ENCODE measurements at regions not wholly inside any gene's neighbourhood (a gene's known extent, or its start where the extent isn't known, plus 50 kb on each side); places are given as distances from the start of the nearest gene placed in this dataset.
"Not testable (repeated sequence)": the region's sequence is repeated elsewhere in the genome, so short reads cannot be mapped to it uniquely, and the experiment has no call there.

DNA sequence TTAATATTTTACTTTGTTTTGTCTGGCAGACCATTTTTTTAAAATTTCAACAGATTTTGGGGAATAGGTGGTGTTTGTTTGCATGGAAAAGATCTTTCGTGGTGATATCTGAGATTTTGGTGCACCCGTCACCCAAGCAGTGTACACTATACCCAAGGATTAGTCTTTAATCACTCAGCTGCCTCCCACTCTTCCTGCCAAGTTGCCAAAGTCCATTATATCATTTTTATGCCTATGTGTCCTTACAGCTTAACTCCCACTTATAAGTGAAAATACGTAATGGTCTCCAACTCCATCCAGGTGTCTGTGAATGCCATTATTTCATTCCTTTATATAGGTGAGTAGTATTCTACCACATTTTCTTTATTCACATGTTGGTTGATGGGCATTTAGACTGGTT is 281.7 kb upstream of the GK2 start:
- Histone ChIP-seq H3K9me3 (ENCODE audit: control insufficient read depth, insufficient read depth, low read length) (0 out of 2 replicates have a peak, but pooled peaks cover 4% of the 10 kb centered on the region), H3K9ac (ENCODE audit: low read depth, low read length) (no peak overlapping the region), H3K36me3 (ENCODE audit: insufficient read depth, low read length) (no peaks in the 10 kb centered on the region), H3K4me1 (ENCODE audit: insufficient read depth, low read length) (no peaks in the 10 kb centered on the region)

DNA sequence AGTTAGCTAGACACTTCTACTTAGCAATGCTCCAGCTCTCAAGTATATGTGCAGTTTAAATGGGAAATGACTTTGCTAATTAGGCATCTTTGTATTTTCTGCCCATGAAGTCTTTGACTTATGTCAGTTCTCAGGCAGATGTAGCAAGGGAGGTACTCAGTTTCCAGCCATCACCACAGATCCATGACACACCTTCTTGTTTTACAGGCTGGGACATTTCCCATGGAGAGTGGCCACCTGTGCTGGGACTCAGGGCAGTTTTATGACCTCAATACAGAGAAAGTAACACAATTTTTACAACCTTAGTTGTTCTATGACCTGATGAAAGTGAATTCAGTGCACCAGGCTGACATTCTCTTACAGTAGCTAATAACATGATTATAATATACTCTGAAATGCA is 280.7 kb upstream of the GK2 start:
- no peaks in the 10 kb centered on the region for H3K36me3 ChIP-seq (ENCODE audit: insufficient read depth, low read length)
- no peaks in the 10 kb centered on the region for H3K4me1 ChIP-seq (ENCODE audit: insufficient read depth, low read length)
- H3K9ac ChIP-seq (ENCODE audit: low read depth, low read length): no peak overlapping the region
- no peaks in the 10 kb centered on the region for H3K9me3 ChIP-seq (ENCODE audit: control insufficient read depth, insufficient read depth, low read length)

GRCh38 chr4:79687006-79687405 is 279.0 kb upstream of the GK2 start:
- no peaks in the 10 kb centered on the region for H3K4me1 ChIP-seq (ENCODE audit: insufficient read depth, low read length)
- no peaks in the 10 kb centered on the region for H3K36me3 ChIP-seq (ENCODE audit: insufficient read depth, low read length)
- no peak overlapping the region for H3K9ac ChIP-seq (ENCODE audit: low read depth, low read length)
- H3K9me3 ChIP-seq (ENCODE audit: control insufficient read depth, insufficient read depth, low read length): no peaks in the 10 kb centered on the region

DNA sequence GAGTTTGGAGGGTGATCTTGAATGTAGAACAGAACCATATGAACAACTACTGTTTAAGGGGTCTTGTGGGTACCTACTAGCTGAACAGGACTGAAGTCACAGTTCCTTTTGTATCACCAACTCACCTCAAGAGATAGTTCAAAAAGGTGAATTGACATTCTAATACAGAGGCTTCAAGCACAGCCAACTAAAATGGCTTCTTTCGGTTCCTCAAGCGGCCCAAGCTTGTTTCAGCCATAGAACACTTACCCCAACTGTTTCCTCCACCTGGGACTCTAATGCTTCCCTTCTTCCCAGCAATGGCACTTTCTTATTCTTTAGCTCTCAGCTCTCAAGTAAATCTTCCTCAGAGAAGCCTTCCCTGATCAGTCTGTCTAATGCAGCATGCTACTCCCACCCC is 277.5 kb upstream of the GK2 start:
- Histone ChIP-seq H3K9me3 (ENCODE audit: control insufficient read depth, insufficient read depth, low read length) (no peaks in the 10 kb centered on the region), H3K36me3 (ENCODE audit: insufficient read depth, low read length) (no peaks in the 10 kb centered on the region), H3K4me1 (ENCODE audit: insufficient read depth, low read length) (no peaks in the 10 kb centered on the region), H3K9ac (ENCODE audit: low read depth, low read length) (no peak overlapping the region)

DNA sequence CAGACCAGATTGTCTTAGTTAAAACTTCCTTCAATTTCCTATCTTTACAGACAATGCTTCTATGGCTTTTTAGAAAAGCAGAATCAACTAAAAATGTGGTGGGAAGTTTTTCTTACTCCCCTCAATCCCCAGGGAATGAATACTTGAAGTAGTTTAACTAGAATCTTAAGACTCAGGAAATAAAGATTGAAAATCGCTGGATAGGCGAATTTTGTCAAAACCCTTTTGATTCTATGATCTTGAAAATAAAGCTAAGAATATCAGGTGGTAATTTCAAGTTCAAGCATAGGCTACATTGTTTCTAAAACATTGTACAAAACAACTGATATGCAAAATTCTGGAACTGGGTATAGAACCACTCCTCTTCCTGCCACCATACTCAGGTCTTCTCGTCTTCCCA is 276.5 kb upstream of the GK2 start:
- no peak overlapping the region for H3K9ac ChIP-seq (ENCODE audit: low read depth, low read length)
- H3K9me3 ChIP-seq (ENCODE audit: control insufficient read depth, insufficient read depth, low read length): no peaks in the 10 kb centered on the region
- no peaks in the 10 kb centered on the region for H3K4me1 ChIP-seq (ENCODE audit: insufficient read depth, low read length)
- no peaks in the 10 kb centered on the region for H3K36me3 ChIP-seq (ENCODE audit: insufficient read depth, low read length)

GRCh38 chr4:79682801-79683530 is 274.9 kb upstream of the GK2 start:
- H3K9me3 ChIP-seq (ENCODE audit: control insufficient read depth, insufficient read depth, low read length): no peaks in the 10 kb centered on the region
- no peak overlapping the region for H3K9ac ChIP-seq (ENCODE audit: low read depth, low read length)
- no peaks in the 10 kb centered on the region for H3K4me1 ChIP-seq (ENCODE audit: insufficient read depth, low read length)
- H3K36me3 ChIP-seq (ENCODE audit: insufficient read depth, low read length): no peaks in the 10 kb centered on the region

- Histone ChIP-seq H3K36me3 (ENCODE audit: insufficient read depth, low read length) (no peaks in the 10 kb centered on the region), H3K4me1 (ENCODE audit: insufficient read depth, low read length) (no peaks in the 10 kb centered on the region), H3K9ac (ENCODE audit: low read depth, low read length) (no peak overlapping the region), H3K9me3 (ENCODE audit: control insufficient read depth, insufficient read depth, low read length) (no peaks in the 10 kb centered on the region)
Measured at GRCh38 chr4:79682161-79682560, 274.1 kb upstream of the GK2 start.

- Histone ChIP-seq H3K9me3 (ENCODE audit: control insufficient read depth, insufficient read depth, low read length) (no peaks in the 10 kb centered on the region), H3K9ac (ENCODE audit: low read depth, low read length) (no peak overlapping the region), H3K36me3 (ENCODE audit: insufficient read depth, low read length) (no peaks in the 10 kb centered on the region), H3K4me1 (ENCODE audit: insufficient read depth, low read length) (no peaks in the 10 kb centered on the region)
Measured at GRCh38 chr4:79679859-79680258, 271.8 kb upstream of the GK2 start.

- no peaks in the 10 kb centered on the region for H3K4me1 ChIP-seq (ENCODE audit: insufficient read depth, low read length)
- no peaks in the 10 kb centered on the region for H3K9me3 ChIP-seq (ENCODE audit: control insufficient read depth, insufficient read depth, low read length)
- no peaks in the 10 kb centered on the region for H3K36me3 ChIP-seq (ENCODE audit: insufficient read depth, low read length)
- no peak overlapping the region for H3K9ac ChIP-seq (ENCODE audit: low read depth, low read length)
Measured at GRCh38 chr4:79678472-79679202, 270.6 kb upstream of the GK2 start.

DNA sequence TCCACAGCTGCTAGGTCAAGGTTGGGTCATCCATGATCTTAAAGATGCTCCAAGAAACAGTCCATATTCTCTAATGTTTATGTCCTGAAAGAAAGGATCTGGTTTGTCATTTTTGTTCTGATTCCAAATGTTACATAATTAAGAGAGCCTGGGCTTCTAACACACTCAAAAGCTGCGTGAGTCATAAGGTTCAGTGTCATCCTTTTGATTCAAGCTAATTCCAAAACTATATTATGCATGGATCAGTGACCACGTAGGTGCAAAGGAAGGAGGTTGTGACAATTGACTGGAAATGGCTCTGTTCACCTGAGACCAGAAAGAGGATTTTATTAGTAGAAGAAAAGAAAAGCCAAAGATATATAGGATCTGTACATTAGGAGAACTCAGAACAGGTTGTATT is 268.7 kb upstream of the GK2 start:
- Histone ChIP-seq H3K36me3 (ENCODE audit: insufficient read depth, low read length) (no peaks in the 10 kb centered on the region), H3K4me1 (ENCODE audit: insufficient read depth, low read length) (no peaks in the 10 kb centered on the region), H3K9me3 (ENCODE audit: control insufficient read depth, insufficient read depth, low read length) (no peaks in the 10 kb centered on the region), H3K9ac (ENCODE audit: low read depth, low read length) (no peak overlapping the region)

GRCh38 chr4:79674906-79675305 is 266.9 kb upstream of the GK2 start:
- H3K4me1 ChIP-seq (ENCODE audit: insufficient read depth, low read length); H3K9me3 ChIP-seq (ENCODE audit: control insufficient read depth, insufficient read depth, low read length); H3K36me3 ChIP-seq (ENCODE audit: insufficient read depth, low read length); H3K9ac ChIP-seq (ENCODE audit: low read depth, low read length): not testable (repeated sequence)

DNA sequence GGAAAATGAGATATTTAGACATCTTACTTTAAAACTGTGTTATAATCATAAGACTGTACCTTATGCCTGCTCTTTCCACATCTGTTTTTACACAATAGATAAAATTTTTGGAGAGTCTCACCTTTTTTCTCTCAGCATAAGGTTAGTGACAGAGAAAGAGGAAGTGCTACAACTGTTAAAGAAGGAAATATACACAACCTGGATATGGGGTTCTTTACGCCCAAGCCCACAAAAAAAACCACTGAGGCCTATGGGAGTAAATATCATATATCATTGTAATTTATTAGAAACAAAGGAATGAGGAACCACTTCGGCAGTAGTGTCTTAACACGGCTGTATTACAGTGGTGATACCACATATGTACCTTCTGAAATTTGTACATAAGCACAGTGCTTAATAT is 265.9 kb upstream of the GK2 start:
- Histone ChIP-seq H3K4me1 (ENCODE audit: insufficient read depth, low read length) (no peaks in the 10 kb centered on the region), H3K9ac (ENCODE audit: low read depth, low read length) (no peak overlapping the region), H3K9me3 (ENCODE audit: control insufficient read depth, insufficient read depth, low read length) (no peaks in the 10 kb centered on the region; the same call in 1 of the 2 replicates), H3K36me3 (ENCODE audit: insufficient read depth, low read length) (no peaks in the 10 kb centered on the region)

DNA sequence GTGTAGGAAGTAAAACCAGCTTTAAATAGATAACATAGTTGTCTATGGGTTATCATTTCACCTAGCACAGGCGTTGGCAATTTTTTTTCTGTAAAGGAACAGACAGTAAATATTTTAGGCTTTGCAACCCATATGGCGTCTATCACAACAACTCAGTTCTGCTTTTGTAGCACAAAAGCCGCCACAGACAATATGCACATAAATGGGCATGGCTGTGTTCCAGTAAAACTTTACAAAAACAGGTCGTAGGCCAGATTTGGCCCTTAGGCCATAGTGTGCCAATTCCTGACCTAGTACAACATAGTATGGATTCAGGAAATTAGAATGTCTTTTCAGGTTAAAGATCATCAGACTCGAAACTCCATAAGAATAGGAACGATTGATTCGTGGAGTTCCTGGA is 265.3 kb upstream of the GK2 start:
- H3K4me1 ChIP-seq (ENCODE audit: insufficient read depth, low read length): no peaks in the 10 kb centered on the region
- H3K36me3 ChIP-seq (ENCODE audit: insufficient read depth, low read length): no peaks in the 10 kb centered on the region

GRCh38 chr4:79666875-79667274 is 258.8 kb upstream of the GK2 start:
- H3K9ac ChIP-seq (ENCODE audit: low read depth, low read length): no peak overlapping the region
- no peaks in the 10 kb centered on the region for H3K36me3 ChIP-seq (ENCODE audit: insufficient read depth, low read length)
- H3K9me3 ChIP-seq (ENCODE audit: control insufficient read depth, insufficient read depth, low read length): no peaks in the 10 kb centered on the region; the same call in 1 of the 2 replicates
- H3K4me1 ChIP-seq (ENCODE audit: insufficient read depth, low read length): no peaks in the 10 kb centered on the region; the same call in 1 of the 2 replicates

More for the DNA sequence above, 265.3 kb upstream of the GK2 start:
- Histone ChIP-seq H3K9me3 (ENCODE audit: control insufficient read depth, insufficient read depth, low read length) (no peaks in the 10 kb centered on the region; the same call in 1 of the 2 replicates), H3K9ac (ENCODE audit: low read depth, low read length) (no peak overlapping the region)

DNA sequence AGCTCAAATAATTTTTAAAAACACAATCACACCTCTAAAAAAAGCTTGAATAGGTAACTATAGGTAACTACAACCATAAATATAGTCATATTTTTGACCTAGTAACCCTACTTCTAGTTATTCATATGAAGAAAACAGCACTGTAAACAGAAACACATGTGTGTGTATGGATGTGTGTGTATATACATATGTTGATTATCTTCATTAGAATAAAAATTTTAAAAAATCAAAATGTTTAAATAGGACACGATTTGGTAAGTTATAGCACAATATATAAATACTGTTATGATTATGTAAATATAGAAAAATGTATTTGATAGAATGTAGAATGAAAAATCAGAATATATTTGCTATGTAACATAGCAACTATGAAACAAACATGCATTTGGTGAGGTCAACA is 258.1 kb upstream of the GK2 start:
- Histone ChIP-seq H3K36me3 (ENCODE audit: insufficient read depth, low read length) (no peaks in the 10 kb centered on the region), H3K4me1 (ENCODE audit: insufficient read depth, low read length) (no peaks in the 10 kb centered on the region; the same call in 1 of the 2 replicates), H3K9me3 (ENCODE audit: control insufficient read depth, insufficient read depth, low read length) (no peaks in the 10 kb centered on the region; the same call in 1 of the 2 replicates), H3K9ac (ENCODE audit: low read depth, low read length) (no peak overlapping the region)
